Hepatocyte (in vitro differentiated cells): ENCODE measurements at regions not wholly inside any gene's neighbourhood (a gene's known extent, or its start where the extent isn't known, plus 50 kb on each side); places are given as distances from the start of the nearest gene placed in this dataset.

ENCODE experiments used
- DNase-seq: peaks from one replicate; pipeline ENCODE4 v3.0.0-alpha.2; 2016; ENCODE audit warnings: low spot score
- H2AFZ ChIP-seq: fragments of 200-600 bp; sonication (generic); 2 replicates; pipeline ENCODE4 v1.6.0; 2016; ENCODE audit warnings: antibody characterized with exemption, mild to moderate bottlenecking
- H3K27ac ChIP-seq: fragments of 200-600 bp; sonication (generic); 2 replicates; pipeline ENCODE4 v1.5.1; 2016; ENCODE audit warnings: mild to moderate bottlenecking
- H3K27me3 ChIP-seq: fragments of 200-600 bp; sonication (generic); 2 replicates; pipeline ENCODE4 v1.6.1; 2016
- H3K36me3 ChIP-seq: fragments of 200-600 bp; sonication (generic); replicated peaks from 2 replicates; pipeline ENCODE4 v1.5.1; 2016; ENCODE audit warnings: low read depth; ENCODE audit not compliant: insufficient read depth
- H3K4me1 ChIP-seq: fragments of 200-600 bp; sonication (generic); 2 replicates; pipeline ENCODE4 v1.5.1; 2016; ENCODE audit warnings: mild to moderate bottlenecking, moderate library complexity; ENCODE audit not compliant: insufficient read depth
- H3K4me2 ChIP-seq: fragments of 200-600 bp; sonication (generic); 2 replicates; pipeline ENCODE4 v1.6.0; 2016
- H3K4me3 ChIP-seq: fragments of 200-600 bp; sonication (generic); 2 replicates; pipeline ENCODE4 v1.5.1; 2016; ENCODE audit warnings: mild to moderate bottlenecking
- H3K79me2 ChIP-seq: fragments of 200-600 bp; sonication (generic); 2 replicates; pipeline ENCODE4 v1.6.0; 2017; ENCODE audit warnings: mild to moderate bottlenecking
- H3K9me2 ChIP-seq: fragments of 200-600 bp; sonication (generic); replicated peaks from 2 replicates; pipeline ENCODE4 v1.6.0; 2017; ENCODE audit warnings: mild to moderate bottlenecking; ENCODE audit not compliant: insufficient read depth
- H3K9me3 ChIP-seq: fragments of 200-600 bp; sonication (generic); 2 replicates; pipeline ENCODE4 v1.5.1; 2016; ENCODE audit warnings: low read depth, mild to moderate bottlenecking
- H4K20me1 ChIP-seq: fragments of 200-600 bp; sonication (generic); 2 replicates; pipeline ENCODE4 v1.6.0; 2016; ENCODE audit warnings: mild to moderate bottlenecking; ENCODE audit not compliant: insufficient read depth, poor library complexity, severe bottlenecking
- EZH2 ChIP-seq: fragments of 200-600 bp; sonication (generic); IDR thresholded peaks from 2 replicates; pipeline ENCODE4 v1.6.1; 2016; ENCODE audit warnings: antibody characterized with exemption, mild to moderate bottlenecking, borderline replicate concordance
- EZH2phosphoT487 ChIP-seq: fragments of 200-600 bp; sonication (generic); IDR thresholded peaks from one replicate; pipeline ENCODE4 v1.6.1; 2018; ENCODE audit warnings: antibody characterized with exemption, mild to moderate bottlenecking, low read depth, moderate library complexity; ENCODE audit not compliant: unreplicated experiment, severe bottlenecking
- WGBS: methylation state at CpG from one replicate; pipeline ENCODE4 v1.1.6; 2016; ENCODE audit warnings: low lambda C conversion rate; ENCODE audit errors: missing lambda C conversion rate; 5-methylcytosine and 5-hydroxymethylcytosine counted together
- TF ChIP-seq, protein P1 (sequence below): fragments of 200-600 bp; sonication (generic); IDR thresholded peaks from 2 replicates; pipeline ENCODE4 v1.5.1; 2016; ENCODE audit warnings: antibody characterized with exemption, mild to moderate bottlenecking; ENCODE audit not compliant: poor library complexity

DNA sequence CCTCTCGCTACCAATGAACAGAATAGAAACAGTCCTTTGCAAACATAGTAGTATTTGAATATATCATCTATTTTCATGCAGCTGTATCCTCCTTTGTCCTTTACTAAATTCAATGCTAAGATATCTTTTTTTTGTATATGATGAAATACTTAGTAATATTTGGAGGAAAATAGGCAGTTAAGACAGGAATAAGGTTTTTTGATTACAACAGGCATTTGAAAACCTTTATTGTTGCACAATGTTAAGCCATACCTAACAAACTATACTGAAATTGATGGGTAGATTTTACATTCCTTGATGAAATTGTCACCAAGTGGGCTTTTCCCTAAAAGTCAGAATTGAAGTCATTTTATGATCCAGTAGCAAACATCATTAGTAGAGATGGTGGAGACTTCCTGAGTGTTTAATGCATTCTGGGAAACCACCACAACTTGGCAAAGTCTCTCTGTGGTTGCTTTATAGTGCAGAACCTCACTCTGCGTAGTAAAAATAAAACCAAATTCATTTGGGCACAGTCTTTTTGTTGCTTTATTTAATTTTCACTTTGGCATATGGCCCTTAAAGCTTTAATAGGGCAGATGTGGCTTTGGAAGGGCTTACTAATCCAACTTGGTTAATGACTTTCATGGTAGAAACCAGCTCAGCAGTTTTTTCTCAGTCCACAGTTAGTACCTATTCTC, 216.0 kb downstream of the DIPK2A start:
- H3K4me2 ChIP-seq: no peak overlapping the region
- H4K20me1 ChIP-seq: no peaks in the 10 kb centered on the region
- H3K9me2 ChIP-seq: no peaks in the 10 kb centered on the region
- no peak overlapping the region for H2AFZ ChIP-seq
- no peak for TF ChIP-seq EZH2phosphoT487
- no peak for TF ChIP-seq EZH2
- TF ChIP-seq, protein P1, sequence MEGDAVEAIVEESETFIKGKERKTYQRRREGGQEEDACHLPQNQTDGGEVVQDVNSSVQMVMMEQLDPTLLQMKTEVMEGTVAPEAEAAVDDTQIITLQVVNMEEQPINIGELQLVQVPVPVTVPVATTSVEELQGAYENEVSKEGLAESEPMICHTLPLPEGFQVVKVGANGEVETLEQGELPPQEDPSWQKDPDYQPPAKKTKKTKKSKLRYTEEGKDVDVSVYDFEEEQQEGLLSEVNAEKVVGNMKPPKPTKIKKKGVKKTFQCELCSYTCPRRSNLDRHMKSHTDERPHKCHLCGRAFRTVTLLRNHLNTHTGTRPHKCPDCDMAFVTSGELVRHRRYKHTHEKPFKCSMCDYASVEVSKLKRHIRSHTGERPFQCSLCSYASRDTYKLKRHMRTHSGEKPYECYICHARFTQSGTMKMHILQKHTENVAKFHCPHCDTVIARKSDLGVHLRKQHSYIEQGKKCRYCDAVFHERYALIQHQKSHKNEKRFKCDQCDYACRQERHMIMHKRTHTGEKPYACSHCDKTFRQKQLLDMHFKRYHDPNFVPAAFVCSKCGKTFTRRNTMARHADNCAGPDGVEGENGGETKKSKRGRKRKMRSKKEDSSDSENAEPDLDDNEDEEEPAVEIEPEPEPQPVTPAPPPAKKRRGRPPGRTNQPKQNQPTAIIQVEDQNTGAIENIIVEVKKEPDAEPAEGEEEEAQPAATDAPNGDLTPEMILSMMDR: no peak
- WGBS: 82% methylated on average over 2 of the region's 2 CpGs
- no peak for DNase-seq
- no peak overlapping the region for H3K27ac ChIP-seq
- H3K36me3 ChIP-seq: no peaks in the 10 kb centered on the region
- H3K4me1 ChIP-seq: no peaks in the 10 kb centered on the region
- no peaks in the 10 kb centered on the region for H3K27me3 ChIP-seq
- no peak overlapping the region for H3K4me3 ChIP-seq
- no peaks in the 10 kb centered on the region for H3K9me3 ChIP-seq
- H3K79me2 ChIP-seq: no peaks in the 10 kb centered on the region

DNA sequence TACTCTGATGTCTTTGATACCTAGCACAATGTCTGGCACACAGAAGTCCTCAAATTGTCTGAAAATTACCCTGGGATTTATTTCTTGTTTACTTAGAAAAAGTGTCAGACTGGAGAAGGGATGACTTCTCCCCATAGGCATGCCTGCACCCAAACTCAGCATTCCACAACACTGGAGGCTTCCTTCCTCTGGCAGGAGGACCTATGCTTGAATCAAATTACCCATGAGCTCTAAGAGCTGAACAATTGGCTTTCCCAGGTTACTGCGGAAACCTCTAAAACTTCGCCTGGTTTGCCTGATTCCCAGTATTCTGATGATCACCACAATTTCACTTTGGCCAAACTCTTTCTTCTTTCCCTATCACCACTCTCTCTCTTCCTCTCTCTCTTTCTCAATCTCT, 217.4 kb downstream of the DIPK2A start:
- Histone ChIP-seq H3K9me2 (no peaks in the 10 kb centered on the region), H3K27me3 (no peaks in the 10 kb centered on the region), H3K9me3 (peaks cover 2% of the 10 kb centered on the region), H3K4me3 (no peak overlapping the region), H4K20me1 (no peaks in the 10 kb centered on the region), H3K79me2 (no peaks in the 10 kb centered on the region), H2AFZ (no peak overlapping the region), H3K4me1 (no peaks in the 10 kb centered on the region), H3K27ac (no peak overlapping the region), H3K36me3 (no peaks in the 10 kb centered on the region), H3K4me2 (no peak overlapping the region)
- no peak for TF ChIP-seq EZH2
- TF ChIP-seq, protein P1: no peak
- no peak for TF ChIP-seq EZH2phosphoT487
- 91% methylated on average over 2 of the region's 2 CpGs for WGBS
- DNase-seq: no peak

DNA sequence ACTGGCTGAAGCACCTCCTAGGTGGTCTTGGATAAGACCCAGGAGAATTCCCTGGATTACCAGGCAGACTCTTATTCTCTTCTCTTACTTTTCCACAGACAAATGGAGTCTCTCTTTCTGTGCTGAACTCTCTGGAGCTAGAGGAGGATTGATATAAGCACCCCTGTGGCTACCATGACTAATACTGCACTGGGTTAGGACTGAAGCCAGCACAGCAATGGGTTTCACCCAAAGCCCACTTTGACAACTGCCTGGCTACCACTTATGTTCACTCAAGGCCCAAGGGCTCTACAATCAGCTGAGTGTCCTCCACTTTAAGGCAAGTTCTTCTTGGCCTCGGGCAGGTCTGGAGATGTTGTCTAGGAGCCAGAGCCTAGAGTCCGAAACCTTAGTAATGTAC, 225.5 kb downstream of the DIPK2A start:
- no peak overlapping the region for H2AFZ ChIP-seq
- no peaks in the 10 kb centered on the region for H3K4me1 ChIP-seq
- H3K79me2 ChIP-seq: no peaks in the 10 kb centered on the region
- 100% methylated on average over 2 of the region's 2 CpGs for WGBS
- no peak for DNase-seq
- H3K4me3 ChIP-seq: no peak overlapping the region
- H3K27ac ChIP-seq: no peak overlapping the region
- H3K9me3 ChIP-seq: peaks cover 6% of the 10 kb centered on the region
- no peak overlapping the region for H3K4me2 ChIP-seq
- TF ChIP-seq EZH2phosphoT487: no peak
- TF ChIP-seq, protein P1: no peak
- TF ChIP-seq EZH2: no peak
- H3K9me2 ChIP-seq: no peaks in the 10 kb centered on the region
- H3K36me3 ChIP-seq: no peaks in the 10 kb centered on the region
- no peaks in the 10 kb centered on the region for H3K27me3 ChIP-seq
- H4K20me1 ChIP-seq: no peaks in the 10 kb centered on the region

DNA sequence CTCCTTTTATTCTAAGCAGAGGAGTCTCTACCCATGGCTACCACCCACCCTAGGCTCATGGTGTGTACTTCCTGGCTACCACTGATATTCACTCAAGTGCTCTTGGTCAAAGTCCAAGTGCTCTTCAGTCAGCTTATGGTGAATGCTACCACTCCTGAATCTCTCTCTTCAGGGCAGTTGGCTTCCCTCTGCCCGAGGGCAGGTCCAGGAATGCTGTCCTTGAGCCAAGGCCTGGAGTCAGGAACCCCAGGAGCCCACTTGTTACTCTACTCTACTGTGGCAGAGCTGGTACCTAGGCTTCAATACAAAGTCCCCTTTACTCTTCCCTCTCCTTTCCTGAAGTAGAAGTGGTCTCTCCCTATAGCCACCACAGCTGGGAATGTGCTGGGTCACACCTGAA, 226.0 kb downstream of the DIPK2A start:
- Histone ChIP-seq H3K9me3 (peaks cover 6% of the 10 kb centered on the region), H3K4me2 (no peak overlapping the region), H3K27me3 (no peaks in the 10 kb centered on the region), H2AFZ (no peak overlapping the region), H3K36me3 (no peaks in the 10 kb centered on the region), H3K9me2 (no peaks in the 10 kb centered on the region), H3K27ac (no peak overlapping the region), H3K4me1 (no peaks in the 10 kb centered on the region), H3K79me2 (no peaks in the 10 kb centered on the region), H3K4me3 (no peak overlapping the region), H4K20me1 (no peaks in the 10 kb centered on the region)
- WGBS: 82% methylated on average over 1 of the region's 1 CpG
- DNase-seq: no peak
- TF ChIP-seq EZH2 (no peak), EZH2phosphoT487 (no peak)
- TF ChIP-seq, protein P1: no peak
